Endothelial cell of umbilical vein (primary cell): ENCODE measurements at regions not wholly inside any gene's neighbourhood (a gene's known extent, or its start where the extent isn't known, plus 50 kb on each side); places are given as distances from the start of the nearest gene placed in this dataset.

Experiments used
- BruUV-seq: library from RNA; stranded (reverse); fragments of 400-500 nt; replicated peaks from 2 replicates; lab custom pipeline; 2021; lab: Mats Ljungman, UMichigan
- CTCF ChIA-PET: fragments of 300-600, 350-600 bp; sonication (Branson Sonifier 250); formaldehyde crosslinking; loops from one replicate; lab custom pipeline; 2021; ENCODE audit warnings: antibody characterized with exemption, inconsistent platforms; lab: Charles Lee
- POLR2A ChIA-PET: fragments of 300-600, 350-600 bp; sonication (Branson Sonifier 250); formaldehyde crosslinking; loops from one replicate; lab custom pipeline; 2021; ENCODE audit warnings: antibody characterized with exemption, inconsistent platforms; lab: Charles Lee
- DNase-seq: peaks from one replicate; pipeline ENCODE4 v3.0.0-alpha.2; 2011; ENCODE audit warnings: low read depth, low spot score
- FAIRE-seq: peaks from 2 replicates; lab custom pipeline; 2011; peaks lifted over from hg19 to GRCh38; lab: Jason Lieb, UNC
- H2AFZ ChIP-seq: 2 replicates; pipeline ENCODE4 v1.6.0; 2012; ENCODE audit warnings: low read depth, low read length, control low read depth, inconsistent platforms
- H3K27ac ChIP-seq: 2 replicates; pipeline ENCODE4 v1.5.1; 2011; ENCODE audit warnings: low read depth, mild to moderate bottlenecking, control low read depth, low read length, moderate library complexity; ENCODE audit not compliant: insufficient read depth
- H3K27me3 ChIP-seq, 2 experiments: 2 replicates each; pipeline versions ENCODE4 v1.6.0 to v1.6.1; 2011; ENCODE audit warnings: low read length in 2 of 2, mixed read lengths in 1 of 2; ENCODE audit not compliant: control insufficient read depth in 2 of 2, insufficient read depth in 2 of 2
- H3K36me3 ChIP-seq, 2 experiments: 2 replicates in 1 of 2; 3 replicates in 1 of 2; pipeline ENCODE4 v1.5.1; 2011; ENCODE audit warnings: low read length in 2 of 2, mild to moderate bottlenecking in 1 of 2, moderate library complexity in 1 of 2; ENCODE audit not compliant: control insufficient read depth in 2 of 2, insufficient read depth in 2 of 2; ENCODE audit errors: extremely low read depth in 1 of 2
- H3K4me1 ChIP-seq: 3 replicates; pipeline ENCODE4 v1.5.1; 2011; ENCODE audit warnings: mild to moderate bottlenecking, low read length; ENCODE audit not compliant: control insufficient read depth, insufficient read depth; ENCODE audit errors: extremely low read depth
- H3K4me2 ChIP-seq: 2 replicates; pipeline ENCODE4 v1.6.1; 2011; ENCODE audit warnings: low read length, control low read depth, mixed read lengths; ENCODE audit not compliant: insufficient read depth
- H3K4me3 ChIP-seq, 3 experiments: fragments of 200-600 bp in 1 of 3; sonication (generic), shearing (Covaris generic) in 1 of 3; replicated peaks in 1 of 3; 2 replicates each; pipeline ENCODE4 v1.5.1; 2011 to 2016; ENCODE audit warnings: control low read depth in 3 of 3, low read length in 3 of 3, mild to moderate bottlenecking in 2 of 3, inconsistent platforms in 1 of 3, low read depth in 1 of 3, moderate library complexity in 1 of 3; ENCODE audit not compliant: insufficient read depth in 1 of 3
- H3K79me2 ChIP-seq: 2 replicates; pipeline ENCODE4 v1.6.0; 2012; ENCODE audit warnings: low read length, inconsistent platforms; ENCODE audit not compliant: control insufficient read depth, insufficient read depth
- H3K9ac ChIP-seq: replicated peaks from 2 replicates; pipeline ENCODE3; 2011; ENCODE audit warnings: low read length, control low read depth; ENCODE audit not compliant: insufficient read depth; ENCODE audit errors: extremely low read depth
- H3K9me1 ChIP-seq: replicated peaks from 3 replicates; pipeline ENCODE4 v1.6.0; 2011; ENCODE audit warnings: mild to moderate bottlenecking, low read length; ENCODE audit not compliant: control insufficient read depth, insufficient read depth; ENCODE audit errors: extremely low read depth
- H3K9me3 ChIP-seq: replicated peaks from 2 replicates; pipeline ENCODE4 v1.5.1; 2012; ENCODE audit warnings: low read length, inconsistent platforms; ENCODE audit not compliant: control insufficient read depth, insufficient read depth
- H4K20me1 ChIP-seq: replicated peaks from 2 replicates; pipeline ENCODE3; 2011; ENCODE audit warnings: mild to moderate bottlenecking, low read length; ENCODE audit not compliant: control insufficient read depth, insufficient read depth; ENCODE audit errors: extremely low read depth
- CTCF ChIP-seq, 2 donors: IDR thresholded peaks; 1 replicate in 1 of 2; 2 replicates in 1 of 2; pipeline ENCODE4 v1.5.1; 2011; ENCODE audit warnings: low read length in 2 of 2, mild to moderate bottlenecking in 2 of 2, moderate library complexity in 2 of 2, control low read depth in 1 of 2, inconsistent platforms in 1 of 2, low read depth in 1 of 2; ENCODE audit not compliant: insufficient read depth in 1 of 2; ENCODE audit errors: extremely low read depth in 1 of 2
- EZH2 ChIP-seq: IDR thresholded peaks from 2 replicates; pipeline ENCODE4 v1.6.1; 2012; ENCODE audit warnings: borderline replicate concordance, low read depth, mild to moderate bottlenecking, moderate library complexity, low read length, inconsistent platforms; ENCODE audit not compliant: severe bottlenecking
- FOS ChIP-seq: IDR thresholded peaks from 2 replicates; pipeline ENCODE4 v1.6.1; 2011; ENCODE audit warnings: mild to moderate bottlenecking, low read length, moderate library complexity, borderline replicate concordance; ENCODE audit not compliant: insufficient read depth
- GATA2 ChIP-seq: IDR thresholded peaks from 2 replicates; pipeline ENCODE4 v1.7.0; 2011; ENCODE audit warnings: low read depth, mild to moderate bottlenecking, moderate library complexity, mixed read lengths, low read length; ENCODE audit not compliant: insufficient read length, insufficient read depth
- JUN ChIP-seq: IDR thresholded peaks from 2 replicates; pipeline ENCODE4 v1.6.1; 2011; ENCODE audit warnings: borderline replicate concordance, low read depth; ENCODE audit not compliant: insufficient read length, insufficient read depth
- MAX ChIP-seq: IDR thresholded peaks from 2 replicates; pipeline ENCODE4 v1.6.1; 2011; ENCODE audit not compliant: insufficient read depth, insufficient read length
- MYC ChIP-seq: IDR thresholded peaks from one replicate; pipeline ENCODE4 v1.6.1; 2011; ENCODE audit warnings: mild to moderate bottlenecking, low read depth, low read length
- POLR2A ChIP-seq: IDR thresholded peaks from 2 replicates; pipeline ENCODE4 v1.6.1; 2012; ENCODE audit warnings: low read depth, mild to moderate bottlenecking, control low read depth, low read length
- POLR2AphosphoS5 ChIP-seq: IDR thresholded peaks from 2 replicates; pipeline ENCODE4 v1.6.1; 2012; ENCODE audit warnings: low read depth, mild to moderate bottlenecking, control low read depth, low read length, moderate library complexity; ENCODE audit not compliant: insufficient read depth
- dilution Hi-C: fragments of 300-500 bp; cut with MboI; formaldehyde crosslinking; loops from one replicate; pipeline ENCODE4 v1.15.0; 2019; ENCODE audit warnings: low sequenced_read_pairs; ENCODE audit not compliant: extremely low pct_ligation_motif_present
- intact Hi-C: fragments of 100-400 bp; cut with micrococcal nuclease; formaldehyde crosslinking; loops from one replicate; pipeline ENCODE4 v1.10.0; 2022

- DNase-seq = no peak
- CTCF ChIA-PET = interaction anchor here (0.6 kb wide), 1 partner anchor 1161 kb away, joined by 3 read pairs; no protein-coding TSS in a partner anchor
Observed at GRCh38 chr11:32267679-32268187, 167.6 kb downstream of the WT1 start.

More at GRCh38 chr11:32267679-32268187, 167.6 kb downstream of the WT1 start:
- dilution Hi-C loops (no loop called here), intact Hi-C loops (no loop called here)
- Histone ChIP-seq H3K4me3 (no peak overlapping the region), H3K9ac (no peak overlapping the region), H3K9me1 (no peaks in the 10 kb centered on the region), H3K27me3 (no peaks in the 10 kb centered on the region), H3K9me3 (no peaks in the 10 kb centered on the region), H3K79me2 (no peaks in the 10 kb centered on the region), H3K27ac (no peak overlapping the region), H3K4me2 (no peak overlapping the region), H4K20me1 (no peaks in the 10 kb centered on the region), H2AFZ (no peak overlapping the region), H3K36me3 (no peaks in the 10 kb centered on the region), H3K4me1 (no peaks in the 10 kb centered on the region)
- BruUV-seq = no TSS peak
- no peak for FAIRE-seq
- POLR2A ChIA-PET = no interaction called here
- TF ChIP-seq GATA2 = no peak
- no peak for TF ChIP-seq POLR2AphosphoS5
- no peak for TF ChIP-seq CTCF (IDR thresholded peaks at IDR 0.05; ENCODE audit: extremely low read depth in 1 of 2, insufficient read depth in 1 of 2, low read depth in 1 of 2, low read length in 2 of 2)
- TF ChIP-seq FOS = no peak
- TF ChIP-seq EZH2 = no peak
- TF ChIP-seq MYC = no peak
- TF ChIP-seq MAX = no peak
- no peak for TF ChIP-seq POLR2A
- no peak for TF ChIP-seq JUN
